ENCODE measurements at regions not wholly inside any gene's neighbourhood (a gene's known extent, or its start where the extent isn't known, plus 50 kb on each side); places are given as distances from the start of the nearest gene placed in this dataset.

- Histone ChIP-seq H3K27ac (ENCODE audit: low read depth in 2 of 2, low read length in 1 of 2) (no peak overlapping the region), H3K4me1 (ENCODE audit: control insufficient read depth in 2 of 2, insufficient read depth in 2 of 2, low read length in 1 of 2) (no peaks in the 10 kb centered on the region), H3K36me3 (ENCODE audit: control insufficient read depth in 2 of 2, insufficient read depth in 2 of 2, low read length in 1 of 2) (no peaks in the 10 kb centered on the region), H3K27me3 (ENCODE audit: control insufficient read depth in 1 of 2, insufficient read depth in 2 of 2, low read length in 2 of 2) (peaks cover 0 to 3% of the 10 kb centered on the region in 2 donors), H3K9me3 (ENCODE audit: control insufficient read depth in 2 of 2, insufficient read depth in 1 of 2, low read depth in 1 of 2, low read length in 1 of 2) (no peaks in the 10 kb centered on the region), H3K4me3 (ENCODE audit: low read depth in 1 of 2, low read length in 2 of 2) (no peak overlapping the region)
- 65 to 68% methylated on average over 10 of the region's 10 CpGs for WGBS, 2 donors
Observed at GRCh38 chr7:142554560-142555532, 194.4 kb upstream of the PRSS1 start.

GRCh38 chr7:142553216-142553615 is 196.1 kb upstream of the PRSS1 start:
- no peaks in the 10 kb centered on the region for H3K4me1 ChIP-seq (ENCODE audit: control insufficient read depth in 2 of 2, insufficient read depth in 2 of 2, low read length in 1 of 2)
- no peaks in the 10 kb centered on the region for H3K36me3 ChIP-seq (ENCODE audit: control insufficient read depth in 2 of 2, insufficient read depth in 2 of 2, low read length in 1 of 2)
- 78 to 81% methylated on average over 2 of the region's 2 CpGs for WGBS, 2 donors
- no peak overlapping the region for H3K27ac ChIP-seq (ENCODE audit: low read depth in 2 of 2, low read length in 1 of 2)
- H3K4me3 ChIP-seq (ENCODE audit: low read depth in 1 of 2, low read length in 2 of 2), result no peak overlapping the region
- H3K27me3 ChIP-seq (ENCODE audit: control insufficient read depth in 1 of 2, insufficient read depth in 2 of 2, low read length in 2 of 2), result peaks cover 0 to 3% of the 10 kb centered on the region in 2 donors
- H3K9me3 ChIP-seq (ENCODE audit: control insufficient read depth in 2 of 2, insufficient read depth in 1 of 2, low read depth in 1 of 2, low read length in 1 of 2), result no peaks in the 10 kb centered on the region

GRCh38 chr7:142548978-142549377 is 200.3 kb upstream of the PRSS1 start:
- H3K27me3 ChIP-seq (ENCODE audit: control insufficient read depth in 1 of 2, insufficient read depth in 2 of 2, low read length in 2 of 2), result peaks cover 0 to 3% of the 10 kb centered on the region in 2 donors
- WGBS, 2 donors, result 64 to 67% methylated on average over 1 of the region's 1 CpG
- H3K4me1 ChIP-seq (ENCODE audit: control insufficient read depth in 2 of 2, insufficient read depth in 2 of 2, low read length in 1 of 2), result no peaks in the 10 kb centered on the region
- no peaks in the 10 kb centered on the region for H3K9me3 ChIP-seq (ENCODE audit: control insufficient read depth in 2 of 2, insufficient read depth in 1 of 2, low read depth in 1 of 2, low read length in 1 of 2)
- no peak overlapping the region for H3K4me3 ChIP-seq (ENCODE audit: low read depth in 1 of 2, low read length in 2 of 2)
- no peak overlapping the region for H3K27ac ChIP-seq (ENCODE audit: low read depth in 2 of 2, low read length in 1 of 2)
- H3K36me3 ChIP-seq (ENCODE audit: control insufficient read depth in 2 of 2, insufficient read depth in 2 of 2, low read length in 1 of 2), result no peaks in the 10 kb centered on the region

- H3K27me3 ChIP-seq (ENCODE audit: control insufficient read depth in 1 of 2, insufficient read depth in 2 of 2, low read length in 2 of 2), result no peaks in the 10 kb centered on the region
- WGBS, 2 donors, result 81 to 85% methylated on average over 4 of the region's 4 CpGs
- H3K4me3 ChIP-seq (ENCODE audit: low read depth in 1 of 2, low read length in 2 of 2), result no peak overlapping the region
Observed at GRCh38 chr7:142546452-142546851, 202.8 kb upstream of the PRSS1 start.

GRCh38 chr7:142542942-142543341 is 206.3 kb upstream of the PRSS1 start:
- no peak overlapping the region for H3K27ac ChIP-seq (ENCODE audit: low read depth in 2 of 2, low read length in 1 of 2)
- no peaks in the 10 kb centered on the region for H3K4me1 ChIP-seq (ENCODE audit: control insufficient read depth in 2 of 2, insufficient read depth in 2 of 2, low read length in 1 of 2)
- 70 to 77% methylated on average over 2 of the region's 2 CpGs for WGBS, 2 donors
- H3K36me3 ChIP-seq (ENCODE audit: control insufficient read depth in 2 of 2, insufficient read depth in 2 of 2, low read length in 1 of 2), result no peaks in the 10 kb centered on the region
- no peak overlapping the region for H3K4me3 ChIP-seq (ENCODE audit: low read depth in 1 of 2, low read length in 2 of 2)
- H3K9me3 ChIP-seq (ENCODE audit: control insufficient read depth in 2 of 2, insufficient read depth in 1 of 2, low read depth in 1 of 2, low read length in 1 of 2), result no peaks in the 10 kb centered on the region
- no peaks in the 10 kb centered on the region for H3K27me3 ChIP-seq (ENCODE audit: control insufficient read depth in 1 of 2, insufficient read depth in 2 of 2, low read length in 2 of 2)

More at GRCh38 chr7:142546452-142546851, 202.8 kb upstream of the PRSS1 start:
- H3K9me3 ChIP-seq (ENCODE audit: control insufficient read depth in 2 of 2, insufficient read depth in 1 of 2, low read depth in 1 of 2, low read length in 1 of 2), result no peaks in the 10 kb centered on the region
- no peaks in the 10 kb centered on the region for H3K4me1 ChIP-seq (ENCODE audit: control insufficient read depth in 2 of 2, insufficient read depth in 2 of 2, low read length in 1 of 2)
- no peak overlapping the region for H3K27ac ChIP-seq (ENCODE audit: low read depth in 2 of 2, low read length in 1 of 2)
- no peaks in the 10 kb centered on the region for H3K36me3 ChIP-seq (ENCODE audit: control insufficient read depth in 2 of 2, insufficient read depth in 2 of 2, low read length in 1 of 2)

- Histone ChIP-seq H3K36me3 (ENCODE audit: control insufficient read depth in 2 of 2, insufficient read depth in 2 of 2, low read length in 1 of 2) (no peaks in the 10 kb centered on the region), H3K27ac (ENCODE audit: low read depth in 2 of 2, low read length in 1 of 2) (no peak overlapping the region), H3K4me1 (ENCODE audit: control insufficient read depth in 2 of 2, insufficient read depth in 2 of 2, low read length in 1 of 2) (no peaks in the 10 kb centered on the region), H3K9me3 (ENCODE audit: control insufficient read depth in 2 of 2, insufficient read depth in 1 of 2, low read depth in 1 of 2, low read length in 1 of 2) (no peaks in the 10 kb centered on the region), H3K4me3 (ENCODE audit: low read depth in 1 of 2, low read length in 2 of 2) (no peak overlapping the region), H3K27me3 (ENCODE audit: control insufficient read depth in 1 of 2, insufficient read depth in 2 of 2, low read length in 2 of 2) (no peaks in the 10 kb centered on the region)
- 39 to 84% methylated on average over 1 of the region's 1 CpG for WGBS, 2 donors
Observed at GRCh38 chr7:142542105-142542504, 207.2 kb upstream of the PRSS1 start.

GRCh38 chr7:142540371-142540770 is 208.9 kb upstream of the PRSS1 start:
- 72 to 78% methylated on average over 2 of the region's 2 CpGs for WGBS, 2 donors
- H3K4me1 ChIP-seq (ENCODE audit: control insufficient read depth in 2 of 2, insufficient read depth in 2 of 2, low read length in 1 of 2), result no peaks in the 10 kb centered on the region
- no peak overlapping the region for H3K4me3 ChIP-seq (ENCODE audit: low read depth in 1 of 2, low read length in 2 of 2)
- H3K27ac ChIP-seq (ENCODE audit: low read depth in 2 of 2, low read length in 1 of 2), result no peak overlapping the region
- no peaks in the 10 kb centered on the region for H3K9me3 ChIP-seq (ENCODE audit: control insufficient read depth in 2 of 2, insufficient read depth in 1 of 2, low read depth in 1 of 2, low read length in 1 of 2)
- peaks cover 0 to 4% of the 10 kb centered on the region in 2 donors for H3K27me3 ChIP-seq (ENCODE audit: control insufficient read depth in 1 of 2, insufficient read depth in 2 of 2, low read length in 2 of 2)
- H3K36me3 ChIP-seq (ENCODE audit: control insufficient read depth in 2 of 2, insufficient read depth in 2 of 2, low read length in 1 of 2), result no peaks in the 10 kb centered on the region

- no peaks in the 10 kb centered on the region for H3K4me1 ChIP-seq (ENCODE audit: control insufficient read depth in 2 of 2, insufficient read depth in 2 of 2, low read length in 1 of 2)
- H3K27ac ChIP-seq (ENCODE audit: low read depth in 2 of 2, low read length in 1 of 2), result no peak overlapping the region
- WGBS, 2 donors, result 18 to 38% methylated on average over 1 of the region's 1 CpG
- H3K4me3 ChIP-seq (ENCODE audit: low read depth in 1 of 2, low read length in 2 of 2), result no peak overlapping the region
- peaks cover 0 to 5% of the 10 kb centered on the region in 2 donors for H3K27me3 ChIP-seq (ENCODE audit: control insufficient read depth in 1 of 2, insufficient read depth in 2 of 2, low read length in 2 of 2)
- H3K9me3 ChIP-seq (ENCODE audit: control insufficient read depth in 2 of 2, insufficient read depth in 1 of 2, low read depth in 1 of 2, low read length in 1 of 2), result no peaks in the 10 kb centered on the region
- no peaks in the 10 kb centered on the region for H3K36me3 ChIP-seq (ENCODE audit: control insufficient read depth in 2 of 2, insufficient read depth in 2 of 2, low read length in 1 of 2)
Observed at GRCh38 chr7:142539901-142540300, 209.4 kb upstream of the PRSS1 start.

- Histone ChIP-seq H3K27me3 (ENCODE audit: control insufficient read depth in 1 of 2, insufficient read depth in 2 of 2, low read length in 2 of 2) (peaks cover 0 to 5% of the 10 kb centered on the region in 2 donors), H3K4me3 (ENCODE audit: low read depth in 1 of 2, low read length in 2 of 2) (no peak overlapping the region), H3K27ac (ENCODE audit: low read depth in 2 of 2, low read length in 1 of 2) (no peak overlapping the region), H3K9me3 (ENCODE audit: control insufficient read depth in 2 of 2, insufficient read depth in 1 of 2, low read depth in 1 of 2, low read length in 1 of 2) (no peaks in the 10 kb centered on the region), H3K36me3 (ENCODE audit: control insufficient read depth in 2 of 2, insufficient read depth in 2 of 2, low read length in 1 of 2) (no peaks in the 10 kb centered on the region), H3K4me1 (ENCODE audit: control insufficient read depth in 2 of 2, insufficient read depth in 2 of 2, low read length in 1 of 2) (no peaks in the 10 kb centered on the region)
- 93 to 98% methylated on average over 1 of the region's 1 CpG for WGBS, 2 donors
Observed at GRCh38 chr7:142537760-142538159, 211.5 kb upstream of the PRSS1 start.
